Activated CD4-positive, alpha-beta T cell treated with anti-CD3 and anti-CD28 coated beads, Interleukin-2, amount 50 U/mL, for 1 hour (primary cell): ENCODE measurements at regions not wholly inside any gene's neighbourhood (a gene's known extent, or its start where the extent isn't known, plus 50 kb on each side); places are given as distances from the start of the nearest gene placed in this dataset.
"Not testable (repeated sequence)": the region's sequence is repeated elsewhere in the genome, so short reads cannot be mapped to it uniquely, and the experiment has no call there.

Source experiments
- DNase-seq: peaks from one replicate; pipeline ENCODE4 v3.0.0-alpha.2; 2020

DNA sequence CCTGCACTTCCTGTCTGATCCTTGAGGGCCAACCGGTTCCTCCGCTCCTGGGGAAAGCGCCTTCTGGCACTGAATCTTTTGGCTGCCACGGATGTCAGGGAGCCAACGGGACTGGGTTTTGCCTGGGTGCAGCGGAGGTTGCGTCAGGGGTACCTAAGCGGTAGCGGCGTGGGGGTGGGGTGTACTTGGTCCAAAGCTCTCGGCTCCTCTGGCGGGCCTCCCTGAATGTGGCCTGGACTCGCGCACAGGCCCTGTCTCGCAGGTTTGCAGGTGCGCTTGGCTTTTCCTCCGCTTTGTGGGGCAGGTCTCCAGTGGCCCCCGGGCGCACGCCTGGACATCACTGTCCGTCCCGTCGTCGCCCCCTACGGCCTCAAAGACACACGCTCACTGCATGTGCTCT, 1410.1 kb upstream of the PCDH10 start:
- not testable (repeated sequence) for DNase-seq

DNA sequence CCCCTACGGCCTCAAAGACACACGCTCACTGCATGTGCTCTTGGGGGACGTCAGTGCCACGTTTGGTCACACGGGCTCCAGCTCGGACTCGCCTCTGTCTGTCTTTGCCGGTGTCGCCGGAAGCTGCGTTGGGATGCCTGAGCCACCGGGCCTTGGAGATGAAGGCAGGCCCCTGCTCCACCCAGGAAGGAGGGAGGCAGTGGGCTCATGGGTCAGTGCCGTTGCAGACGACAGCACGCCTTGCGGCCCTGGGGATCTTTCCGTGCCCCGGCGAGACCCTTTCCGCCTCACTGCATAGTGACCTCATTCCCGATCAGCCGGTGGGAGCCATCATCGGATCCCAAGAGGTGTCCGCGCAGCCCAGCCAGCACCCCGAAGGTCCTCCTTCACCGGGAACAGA, 1407.3 kb upstream of the PCDH10 start:
- not testable (repeated sequence) for DNase-seq

- not testable (repeated sequence) for DNase-seq
Observed at GRCh38 chr4:131742536-131743205, 1406.4 kb upstream of the PCDH10 start.

DNA sequence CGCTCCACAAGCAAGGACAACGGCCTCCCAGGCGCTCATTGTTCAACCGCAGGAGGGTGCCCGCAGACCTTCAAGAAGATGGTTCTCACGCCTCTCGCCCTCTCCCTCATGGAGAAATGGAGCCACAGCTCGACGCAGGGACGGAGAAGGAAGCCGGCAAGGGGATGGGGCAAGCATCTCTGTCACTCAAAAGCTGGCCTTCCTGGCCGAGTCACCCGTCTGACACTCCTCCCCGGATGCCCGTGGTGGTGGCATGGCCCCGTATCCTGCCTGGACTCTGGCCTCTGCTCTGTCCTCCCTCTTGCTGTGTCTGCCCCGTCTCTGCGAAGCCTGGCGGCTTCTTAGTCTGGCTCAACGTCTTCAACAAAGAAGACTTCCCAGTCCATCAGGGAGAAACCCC, 1405.7 kb upstream of the PCDH10 start:
- DNase-seq, result not testable (repeated sequence)

DNA sequence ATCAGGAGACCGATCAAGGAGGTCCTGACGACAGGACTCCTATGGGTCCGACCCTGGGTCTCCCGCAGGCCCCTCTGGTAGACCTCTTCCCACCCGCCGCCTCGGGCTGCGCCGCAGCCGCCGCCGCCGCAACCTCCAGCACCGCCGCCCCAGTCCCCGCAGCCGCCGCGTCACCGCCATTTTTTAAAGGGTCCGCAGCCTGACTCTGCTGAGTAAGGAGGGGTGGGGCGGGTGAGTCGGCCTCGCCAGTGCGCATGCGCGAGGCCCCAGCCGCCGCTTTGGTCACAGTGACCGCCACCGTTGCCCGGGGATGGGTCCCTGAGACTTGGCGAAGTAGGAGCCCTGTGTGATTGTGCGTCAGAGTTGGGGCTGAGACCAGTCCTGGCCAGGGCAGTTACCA, 1401.9 kb upstream of the PCDH10 start:
- DNase-seq, result not testable (repeated sequence)

- not testable (repeated sequence) for DNase-seq
Observed at GRCh38 chr4:131749224-131749623, 1399.9 kb upstream of the PCDH10 start.

GRCh38 chr4:131750006-131750405, 1399.1 kb upstream of the PCDH10 start:
- DNase-seq, result not testable (repeated sequence)

GRCh38 chr4:131750469-131750868, 1398.6 kb upstream of the PCDH10 start:
- not testable (repeated sequence) for DNase-seq

GRCh38 chr4:131762234-131762633, 1386.9 kb upstream of the PCDH10 start:
- DNase-seq, result not testable (repeated sequence)

DNA sequence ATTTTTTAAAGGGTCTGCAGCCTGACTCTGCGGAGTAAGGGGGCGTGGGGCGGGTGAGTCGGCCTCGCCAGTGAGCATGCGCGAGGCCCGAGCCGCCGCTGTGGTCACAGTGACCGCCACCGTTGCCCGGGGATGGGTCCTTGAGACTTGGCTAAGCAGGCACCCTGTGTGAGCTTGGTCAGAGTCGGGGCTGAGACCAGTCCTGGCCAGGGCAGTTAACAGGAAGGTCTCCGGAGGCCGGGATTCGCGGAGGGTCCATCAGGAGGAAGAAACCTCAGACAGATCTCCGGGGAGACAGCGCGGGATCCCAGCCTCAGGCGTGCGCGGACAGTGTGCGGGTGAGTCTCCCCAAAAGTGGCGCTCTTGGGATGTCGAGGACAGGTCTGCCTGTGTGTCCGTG, 1384.4 kb upstream of the PCDH10 start:
- DNase-seq, result no peak

GRCh38 chr4:131774382-131774781, 1374.7 kb upstream of the PCDH10 start:
- not testable (repeated sequence) for DNase-seq

DNA sequence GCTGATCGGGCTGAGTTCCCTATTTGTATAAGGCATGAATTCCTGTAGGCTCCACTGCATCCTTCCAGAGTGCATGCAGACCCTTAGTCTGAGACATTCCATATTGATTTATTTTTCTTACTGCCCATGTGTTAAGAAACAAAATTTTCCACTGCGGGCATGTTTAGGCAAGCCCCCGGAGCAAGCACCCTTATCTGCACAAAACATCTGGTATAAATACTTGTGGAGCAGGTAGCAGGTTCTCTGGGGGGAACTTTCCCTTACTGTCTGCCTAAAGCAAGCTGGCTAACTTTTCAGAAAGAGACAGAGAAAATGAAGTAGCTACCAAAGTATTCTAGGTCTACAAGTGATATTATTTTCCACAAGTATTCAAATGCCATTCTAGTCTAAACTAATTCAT, 1338.5 kb upstream of the PCDH10 start:
- not testable (repeated sequence) for DNase-seq
